GM19035 (cell line): ENCODE measurements at regions not wholly inside any gene's neighbourhood (a gene's known extent, or its start where the extent isn't known, plus 50 kb on each side); places are given as distances from the start of the nearest gene placed in this dataset.
"Not testable (repeated sequence)": the region's sequence is repeated elsewhere in the genome, so short reads cannot be mapped to it uniquely, and the experiment has no call there.

Source experiments
- ATAC-seq: cut with Tn5 transposase; IDR thresholded peaks from one replicate; pipeline ENCODE4 v1.9.1; 2021; ENCODE audit not compliant: unreplicated experiment

GRCh38 chr7:19307554-19307953 lies 162.3 kb upstream of the FERD3L start:
- no peak for ATAC-seq

- ATAC-seq, result no peak
Observed at GRCh38 chr7:19305698-19306097, 160.5 kb upstream of the FERD3L start.

- no peak for ATAC-seq
Observed at GRCh38 chr7:19304086-19304485, 158.9 kb upstream of the FERD3L start.

- ATAC-seq, result no peak
Observed at GRCh38 chr7:19302731-19303130, 157.5 kb upstream of the FERD3L start.

GRCh38 chr7:19296617-19297016 lies 151.4 kb upstream of the FERD3L start:
- ATAC-seq, result no peak

- no peak for ATAC-seq
Observed at GRCh38 chr7:19295376-19295775, 150.2 kb upstream of the FERD3L start.

GRCh38 chr7:19294619-19295018 lies 149.4 kb upstream of the FERD3L start:
- ATAC-seq, result no peak

GRCh38 chr7:19293431-19293830 lies 148.2 kb upstream of the FERD3L start:
- no peak for ATAC-seq

- no peak for ATAC-seq
Observed at GRCh38 chr7:19290968-19291367, 145.7 kb upstream of the FERD3L start.

GRCh38 chr7:19290066-19290465 lies 144.8 kb upstream of the FERD3L start:
- ATAC-seq, result no peak

GRCh38 chr7:19284596-19285300 lies 139.5 kb upstream of the FERD3L start:
- ATAC-seq, result no peak

- no peak for ATAC-seq
Observed at GRCh38 chr7:19284136-19284535, 138.9 kb upstream of the FERD3L start.

GRCh38 chr7:19275000-19275399 lies 129.8 kb upstream of the FERD3L start:
- ATAC-seq, result no peak

- not testable (repeated sequence) for ATAC-seq
Observed at GRCh38 chr7:19272329-19272728, 127.1 kb upstream of the FERD3L start.

- no peak for ATAC-seq
Observed at GRCh38 chr7:19269301-19269700, 124.1 kb upstream of the FERD3L start.

- ATAC-seq, result no peak
Observed at GRCh38 chr7:19268737-19269136, 123.5 kb upstream of the FERD3L start.

GRCh38 chr7:19262826-19263225 lies 117.6 kb upstream of the FERD3L start:
- ATAC-seq, result no peak

GRCh38 chr7:19249281-19249680 lies 104.1 kb upstream of the FERD3L start:
- no peak for ATAC-seq

- ATAC-seq, result no peak
Observed at GRCh38 chr7:19248681-19249080, 103.5 kb upstream of the FERD3L start.

- ATAC-seq, result no peak
Observed at GRCh38 chr7:19248115-19248514, 102.9 kb upstream of the FERD3L start.

GRCh38 chr7:19247017-19247416 lies 101.8 kb upstream of the FERD3L start:
- no peak for ATAC-seq

- no peak for ATAC-seq
Observed at GRCh38 chr7:19242246-19242645, 97.0 kb upstream of the FERD3L start.

- no peak for ATAC-seq
Observed at GRCh38 chr7:19239951-19240350, 94.7 kb upstream of the FERD3L start.
